Medulla oblongata (tissue), 1 donor: ENCODE measurements at regions not wholly inside any gene's neighbourhood (a gene's known extent, or its start where the extent isn't known, plus 50 kb on each side); places are given as distances from the start of the nearest gene placed in this dataset.
A peak's percentile ranks its signal among the peaks of the same experiment; 100 is the strongest.

Experiments
- DNase-seq: peaks from one replicate; pipeline ENCODE4 v3.0.0-alpha.2; 2015; ENCODE audit errors: extremely low spot score

DNA sequence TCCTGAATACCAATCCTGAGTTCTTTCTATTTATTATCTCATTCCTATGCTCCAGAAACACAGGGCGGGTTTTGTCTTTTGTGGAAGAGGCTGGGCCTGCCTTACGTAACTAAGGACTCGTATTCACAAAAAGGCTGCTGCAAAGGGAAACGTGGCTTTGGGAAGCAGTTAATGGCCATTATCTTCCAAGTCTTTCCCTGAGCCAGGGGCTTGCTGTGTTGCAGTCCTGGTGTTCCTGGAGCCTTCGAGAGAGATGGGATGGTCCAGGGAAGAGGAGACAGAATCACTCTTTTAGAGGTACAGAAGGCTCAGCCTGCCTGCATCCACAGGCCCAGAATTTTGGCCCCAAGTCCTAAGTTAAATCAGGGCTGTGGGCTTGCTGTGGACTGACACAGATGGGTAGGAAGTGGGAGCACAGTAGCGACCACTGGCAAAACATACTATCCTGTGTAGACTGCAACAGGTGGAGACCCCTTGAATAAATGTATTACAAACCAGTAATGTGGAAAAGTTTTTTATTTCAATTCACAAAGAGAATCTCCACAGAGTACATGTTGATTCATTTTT, 139.4 kb upstream of the ST6GAL2 start:
- no peak for DNase-seq

DNA sequence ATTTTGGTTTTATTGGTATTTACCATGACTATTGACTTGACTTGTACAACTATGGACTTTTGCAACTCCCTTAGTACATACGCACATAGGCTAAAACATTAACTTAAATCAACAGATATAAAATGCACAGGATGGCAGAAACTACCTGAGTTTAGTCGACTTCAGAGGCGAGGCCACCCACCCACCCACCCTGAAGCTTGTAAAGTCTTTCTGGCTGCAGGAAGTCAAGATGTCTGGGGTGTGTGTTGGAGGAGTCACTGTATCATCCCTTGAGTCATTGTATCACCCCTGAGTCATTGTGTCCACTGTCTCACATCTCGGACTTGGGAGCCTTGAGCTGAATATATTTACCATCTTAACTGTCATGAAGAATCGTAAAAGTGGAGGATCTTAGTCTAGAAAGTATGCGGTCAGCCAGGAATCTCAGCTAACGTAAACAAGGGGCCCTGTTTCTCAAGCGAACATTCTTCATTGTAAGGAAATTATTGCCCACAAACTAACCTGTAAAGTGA, 140.0 kb upstream of the ST6GAL2 start:
- DNase-seq: no peak

DNA sequence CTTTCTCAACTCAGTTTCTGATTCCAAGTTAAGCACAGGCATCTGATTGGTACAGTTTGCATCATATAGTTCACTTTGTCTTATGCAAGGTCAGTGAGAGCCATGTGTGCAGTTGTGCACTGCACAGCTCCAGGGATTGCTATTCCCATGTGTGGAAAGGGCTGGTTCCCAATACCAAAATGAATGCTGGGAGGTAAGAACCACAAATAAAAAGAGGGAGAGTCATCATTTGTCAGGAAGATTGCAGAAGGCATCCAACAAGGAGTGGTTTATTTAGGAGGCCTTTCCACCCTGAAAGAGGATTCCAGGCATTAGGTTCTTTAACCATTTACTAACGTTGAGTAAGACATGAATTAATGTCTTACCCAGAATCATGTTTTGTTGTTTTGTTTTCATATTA, 141.2 kb upstream of the ST6GAL2 start:
- DNase-seq: no peak

DNA sequence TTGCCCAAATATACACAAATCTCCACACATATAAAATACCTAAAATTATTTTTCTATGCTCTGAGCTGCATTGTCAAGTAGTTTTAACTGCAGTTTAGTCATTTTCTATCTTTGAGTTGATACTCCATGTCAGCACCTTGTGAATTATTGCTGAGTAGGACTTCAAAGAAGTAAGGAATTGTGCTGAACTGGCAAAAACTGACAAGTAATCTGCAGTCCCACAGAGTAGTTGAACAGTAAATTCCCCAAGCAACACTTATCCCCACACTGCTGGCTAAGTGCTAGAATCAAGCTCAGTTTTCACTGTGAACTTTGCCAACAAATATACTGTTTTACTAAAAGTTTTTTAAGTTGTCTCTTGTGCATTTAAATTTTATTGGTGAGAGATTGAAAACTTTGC, 141.8 kb upstream of the ST6GAL2 start:
- no peak for DNase-seq

DNA sequence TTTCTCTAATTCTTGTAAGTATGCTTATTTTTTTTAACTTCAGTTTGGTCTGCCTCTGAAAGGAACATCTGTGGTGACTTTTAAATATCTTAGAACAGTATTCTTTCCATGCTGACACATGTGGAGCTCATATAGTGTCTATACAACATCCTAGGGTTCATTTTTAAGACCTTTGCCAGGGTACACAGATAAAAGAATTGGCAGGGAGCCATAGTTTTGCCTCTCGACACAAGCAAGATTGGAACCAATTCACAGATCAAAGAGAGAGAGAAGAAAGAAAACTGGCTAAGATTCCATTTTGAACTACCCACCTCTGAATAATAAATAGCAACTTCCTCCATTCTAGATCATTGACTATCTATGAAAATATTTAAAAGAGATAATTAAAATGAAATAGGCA, 142.7 kb upstream of the ST6GAL2 start:
- no peak for DNase-seq

DNA sequence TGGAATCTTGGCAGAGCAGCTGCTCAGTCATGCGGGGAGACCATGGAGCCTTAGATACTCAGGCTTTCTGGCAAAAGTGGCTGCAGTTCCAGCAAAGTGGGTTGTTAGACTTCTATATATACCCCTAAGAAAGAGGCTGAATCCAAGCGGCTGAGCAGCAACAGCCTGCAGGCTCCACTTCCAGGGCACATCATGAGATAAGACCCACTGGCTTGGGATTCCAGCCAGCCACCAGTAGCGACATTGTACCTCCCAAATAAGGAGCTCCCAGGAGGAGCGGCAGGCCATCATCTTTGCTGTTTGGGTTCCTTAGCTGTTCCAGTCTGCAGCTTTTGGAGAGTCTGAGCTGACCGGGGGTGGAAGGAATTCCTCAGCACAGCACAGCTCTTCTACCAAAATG, 150.3 kb upstream of the ST6GAL2 start:
- no peak for DNase-seq

DNA sequence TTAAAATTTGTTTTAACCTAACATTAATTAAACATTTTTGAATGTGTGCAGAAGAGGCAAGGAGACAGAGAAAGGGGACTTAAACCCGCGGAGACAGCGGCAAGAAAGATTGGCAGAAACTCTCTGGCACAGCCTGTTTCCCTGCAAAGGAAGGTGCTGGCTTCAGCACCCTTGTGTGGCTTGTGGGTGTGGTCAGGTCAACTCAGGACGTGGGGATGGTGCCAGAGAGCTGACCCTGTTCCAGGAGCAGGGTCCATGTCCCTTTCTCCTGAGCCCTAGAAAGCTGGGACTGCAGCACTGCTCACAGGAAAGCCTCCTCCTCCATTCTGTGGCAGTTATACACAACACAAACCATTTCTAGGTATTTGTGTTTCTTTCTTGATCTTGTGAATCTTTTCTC, 176.2 kb upstream of the ST6GAL2 start:
- DNase-seq: no peak

DNA sequence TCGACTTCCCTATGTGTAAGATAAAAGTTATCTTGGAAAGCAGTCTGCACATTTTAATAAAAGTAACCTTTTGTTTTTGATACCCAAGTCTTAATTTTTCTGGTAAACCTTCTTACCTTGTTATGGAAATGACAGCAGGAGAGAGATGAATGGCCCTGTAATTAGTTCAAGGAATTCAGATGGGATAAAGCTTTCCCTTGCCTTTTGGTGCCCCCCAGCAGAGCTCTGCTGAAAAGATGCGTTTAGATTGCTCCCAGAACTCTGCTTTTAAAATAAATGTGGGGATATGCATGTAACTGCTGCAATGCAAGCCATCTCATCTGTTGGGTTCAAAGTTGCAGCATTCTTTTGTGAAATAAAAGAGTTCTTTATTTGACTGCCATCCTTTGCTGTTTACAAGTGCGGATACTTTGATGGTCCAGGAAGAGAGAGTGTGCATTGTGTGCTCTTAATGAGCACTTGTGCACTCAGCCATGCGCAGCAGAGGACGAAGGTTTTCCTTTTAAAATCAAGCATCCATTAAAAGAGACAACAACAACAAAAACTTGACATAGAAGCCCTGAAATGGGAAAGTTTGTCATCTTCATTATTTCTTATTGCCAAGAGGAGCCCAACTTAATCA, 176.7 kb upstream of the ST6GAL2 start:
- peak; percentile 6 for DNase-seq

DNA sequence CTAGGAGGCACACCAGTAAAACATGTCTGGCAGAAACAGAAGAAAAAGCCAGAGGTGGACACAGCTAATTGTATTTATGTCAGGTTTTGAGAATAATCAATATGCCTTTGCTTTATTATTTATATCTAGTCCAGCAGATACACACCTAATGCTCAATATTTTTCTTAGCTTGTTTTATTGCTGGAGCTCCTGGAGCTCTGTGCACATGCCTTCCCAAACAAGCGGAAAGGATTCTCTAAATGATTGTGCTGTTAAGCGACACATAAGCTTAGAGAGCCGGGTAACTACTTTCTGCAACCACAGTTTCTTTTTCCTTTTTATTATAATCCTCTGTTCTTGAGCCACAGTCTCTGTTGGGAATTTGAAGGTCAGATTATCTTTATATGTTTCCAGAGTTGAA, 177.3 kb upstream of the ST6GAL2 start:
- no peak for DNase-seq

DNA sequence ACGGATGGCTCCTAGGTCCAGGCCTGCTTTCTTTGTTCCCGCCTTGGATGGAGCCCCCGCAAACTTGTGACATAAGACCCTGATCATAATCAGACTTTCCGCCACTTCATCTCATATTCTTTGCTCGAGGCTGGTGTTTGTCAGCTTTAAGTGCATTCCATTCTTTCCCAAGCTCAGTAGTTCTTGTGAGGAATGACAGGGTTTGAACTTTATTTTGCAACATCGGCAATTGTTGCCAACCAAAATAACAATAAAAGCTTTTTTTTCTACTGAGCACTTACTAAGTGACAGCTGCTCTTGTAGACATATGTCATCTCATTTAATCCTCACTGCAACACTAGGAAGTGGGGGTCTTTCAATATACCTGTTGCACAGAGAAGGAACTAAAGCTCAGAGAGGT, 178.8 kb upstream of the ST6GAL2 start:
- no peak for DNase-seq

DNA sequence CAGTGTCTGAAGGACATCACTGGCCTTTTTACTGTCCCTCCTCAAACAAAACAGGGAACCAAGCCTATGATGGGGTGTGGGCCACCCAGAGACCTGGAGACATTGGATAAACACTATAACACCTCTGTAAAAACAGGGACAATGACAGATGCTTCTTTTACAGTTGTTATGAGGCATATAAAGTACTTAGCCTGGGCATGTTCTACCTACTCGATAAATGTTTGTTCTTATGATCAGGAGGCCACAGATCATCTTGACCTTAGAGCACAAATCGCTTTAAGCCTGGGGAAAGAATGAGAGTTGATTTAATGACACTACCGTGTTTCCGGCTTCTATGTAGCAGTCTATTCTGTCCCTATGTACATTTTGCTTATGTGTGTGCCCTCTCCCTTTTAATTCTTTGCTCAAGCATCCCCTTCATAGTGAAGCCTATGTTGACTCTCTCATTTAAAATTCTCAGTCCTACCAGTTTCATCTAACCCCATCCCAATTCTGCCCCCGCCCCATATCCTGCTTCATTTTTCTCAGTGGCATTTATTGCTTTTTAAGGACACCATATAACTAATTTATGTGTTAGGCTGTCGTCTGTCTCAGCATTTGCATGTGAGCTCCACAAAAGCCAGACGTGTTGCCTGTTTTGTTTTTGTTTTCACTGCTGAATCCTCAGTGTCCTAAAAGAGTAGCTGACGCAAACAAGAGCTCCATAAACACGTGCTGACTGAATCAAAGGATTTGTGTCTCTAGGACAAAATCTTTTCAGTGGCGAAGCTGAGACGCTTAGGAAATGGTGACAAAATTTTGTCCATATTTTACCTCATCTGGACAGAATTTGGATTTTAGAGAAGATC, 182.3 kb upstream of the ST6GAL2 start:
- DNase-seq: no peak

DNA sequence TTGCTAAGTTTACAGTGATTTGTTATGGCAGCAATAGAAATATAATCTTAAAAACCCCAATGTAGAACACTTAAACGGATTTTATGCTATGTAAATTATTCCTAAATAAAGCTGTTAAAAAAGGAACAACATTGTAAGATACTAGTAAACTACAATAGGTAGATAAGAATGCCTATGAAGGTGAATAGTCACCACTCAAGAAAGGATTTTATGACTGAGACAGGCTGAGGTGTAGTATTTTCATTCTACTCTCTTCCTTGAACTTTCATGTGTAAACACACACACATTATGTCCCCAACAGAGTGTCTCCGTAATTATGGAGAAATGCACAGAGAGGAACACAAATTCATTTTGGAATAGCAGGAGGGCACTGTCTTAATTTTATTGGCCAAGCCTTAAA, 183.9 kb upstream of the ST6GAL2 start:
- no peak for DNase-seq

DNA sequence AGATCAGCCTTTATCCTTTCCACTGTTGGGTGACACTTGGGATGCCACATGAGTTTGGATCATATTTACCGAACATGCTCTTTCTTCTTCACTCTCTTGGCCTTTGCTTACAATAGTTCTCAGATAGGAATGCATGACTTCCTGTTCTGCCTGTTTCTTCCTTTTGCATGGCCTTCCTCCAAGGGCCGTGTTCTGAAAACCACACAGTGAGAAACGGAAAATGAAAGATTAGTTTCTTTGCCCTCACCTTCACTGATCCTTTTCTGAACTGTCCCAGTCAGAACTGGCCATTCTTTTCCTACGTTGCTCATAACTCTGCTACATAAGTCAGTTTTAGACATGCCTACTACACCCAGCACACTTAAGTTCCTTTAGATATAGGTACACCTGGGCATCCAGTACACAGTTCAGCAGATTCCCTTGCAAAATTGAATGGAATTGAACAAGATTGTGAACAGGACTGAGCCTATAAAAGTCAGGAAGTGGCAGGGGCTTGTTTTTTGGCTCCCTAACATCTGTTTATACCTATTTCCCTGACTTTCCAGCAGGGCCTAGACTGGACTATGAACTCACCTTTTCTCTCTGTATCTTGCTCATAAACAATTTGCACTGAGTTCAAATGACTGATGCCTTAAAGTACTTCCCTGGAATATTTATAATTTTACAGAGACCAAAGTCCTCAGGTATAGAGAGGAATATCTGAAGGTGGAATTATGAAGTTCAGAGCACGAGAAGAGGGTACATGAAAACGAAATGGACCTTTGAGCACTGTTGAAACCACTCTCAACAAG, 186.4 kb upstream of the ST6GAL2 start:
- no peak for DNase-seq

DNA sequence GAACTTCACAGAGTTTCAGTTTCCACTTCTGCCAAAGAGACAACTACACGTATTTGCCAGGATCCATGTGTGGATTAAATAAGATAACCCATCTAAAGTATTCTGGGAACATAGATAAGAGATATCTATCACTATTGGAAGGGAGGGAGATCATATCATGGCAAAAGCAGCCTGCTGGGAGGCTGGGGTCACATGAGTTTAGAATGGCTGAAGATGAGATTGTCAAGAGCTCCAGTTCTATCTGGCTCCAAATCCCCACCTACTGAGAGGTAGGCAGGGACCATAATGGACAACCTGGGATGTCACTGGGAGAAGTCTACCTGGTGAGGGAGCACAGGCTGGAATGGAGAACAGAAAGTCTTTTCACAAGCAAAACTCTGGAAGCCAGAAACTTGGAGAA, 192.6 kb upstream of the ST6GAL2 start:
- no peak for DNase-seq

DNA sequence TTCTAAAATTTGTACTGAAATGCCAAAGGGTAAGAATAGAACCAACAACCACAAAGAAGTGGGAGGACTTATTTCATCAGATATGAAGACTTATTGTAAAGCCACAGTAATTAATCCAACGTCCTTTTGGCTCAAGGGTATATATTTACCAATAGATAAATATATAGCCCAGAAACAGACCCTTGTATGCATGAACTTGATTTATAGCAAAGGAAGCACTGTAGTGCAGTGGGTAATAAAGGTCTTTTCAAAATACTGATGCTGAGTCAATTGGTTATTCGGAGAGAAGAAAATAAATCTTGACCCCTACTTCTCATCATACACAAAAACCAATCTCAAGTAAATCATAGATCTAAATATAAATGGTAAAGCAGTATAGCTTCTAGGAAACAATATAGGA, 200.5 kb upstream of the ST6GAL2 start:
- DNase-seq: no peak

DNA sequence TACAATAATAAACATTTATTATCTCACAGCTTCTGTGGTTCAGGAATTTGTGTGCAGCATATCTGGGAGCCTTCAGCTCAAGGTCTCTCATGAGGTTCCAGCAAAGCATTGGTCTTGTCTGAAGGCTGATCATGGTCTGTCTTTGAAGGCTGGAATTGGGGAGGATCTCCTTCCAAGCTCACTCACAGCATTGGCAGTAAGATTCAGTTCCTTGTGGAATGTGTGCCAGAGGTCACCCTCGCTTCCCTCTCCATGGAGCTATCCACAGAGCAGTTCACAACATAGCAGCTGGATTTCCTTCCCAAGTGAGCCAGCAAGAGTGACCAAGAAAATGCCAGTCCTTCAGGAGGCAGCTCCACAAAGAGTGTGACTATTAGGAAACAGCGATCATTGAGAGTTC, 202.2 kb upstream of the ST6GAL2 start:
- DNase-seq: no peak

DNA sequence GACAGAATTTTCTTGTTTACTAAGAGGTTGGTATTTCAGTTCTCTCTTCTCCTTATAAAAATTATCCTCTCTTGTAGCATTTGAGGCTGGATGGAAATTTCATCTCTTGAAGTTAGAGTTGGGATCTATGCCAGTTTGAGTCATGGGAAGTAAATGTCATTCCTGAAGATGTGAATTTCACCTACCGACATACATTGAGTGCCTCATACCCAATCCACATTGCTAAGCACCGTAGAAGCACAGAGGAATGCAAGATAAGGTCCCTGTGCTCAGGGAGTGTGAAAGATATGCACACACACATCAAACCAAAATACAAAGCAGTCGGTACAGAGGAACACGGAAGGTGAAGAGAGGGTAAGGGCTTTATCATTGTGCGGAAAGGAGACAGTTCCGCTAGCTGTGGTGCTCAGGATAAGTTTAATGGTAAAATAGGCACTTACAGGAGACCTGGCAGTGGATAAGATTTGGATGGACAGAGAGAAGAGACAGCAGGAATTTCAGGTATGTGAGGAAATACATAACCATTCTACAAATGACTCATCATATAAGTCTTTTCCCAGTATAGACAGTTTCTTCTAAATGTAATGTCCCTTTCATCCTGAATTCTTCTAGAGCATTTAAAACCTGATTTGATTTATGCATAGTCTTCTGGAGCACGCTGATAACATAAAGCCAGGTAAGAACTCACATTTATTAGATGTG, 205.3 kb upstream of the ST6GAL2 start:
- DNase-seq: no peak

DNA sequence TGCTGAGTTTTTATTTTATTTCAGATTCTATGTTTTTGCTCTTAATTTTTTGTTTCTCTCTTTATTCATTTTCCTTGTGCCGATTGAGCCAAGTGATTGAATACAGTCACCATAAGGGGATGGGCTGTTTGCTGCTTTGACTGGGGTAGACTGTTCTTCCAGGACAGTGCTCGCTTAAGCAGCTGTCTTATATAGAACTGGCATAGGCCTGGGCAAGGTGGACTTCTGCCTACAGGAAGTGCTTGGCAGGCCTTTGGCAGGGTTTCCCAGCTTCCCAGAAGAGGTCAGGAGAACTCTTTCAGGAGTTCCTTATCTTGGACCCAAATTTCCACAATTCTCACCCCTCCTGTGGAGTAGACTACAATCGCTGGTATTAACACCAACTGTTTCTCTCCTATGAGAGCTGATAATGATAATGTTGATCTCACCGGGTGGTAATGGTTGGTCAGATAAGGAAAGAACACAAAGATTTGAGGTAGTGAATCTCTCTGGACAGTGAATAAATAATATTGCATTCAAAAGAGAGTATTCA, 207.5 kb upstream of the ST6GAL2 start:
- DNase-seq: no peak

DNA sequence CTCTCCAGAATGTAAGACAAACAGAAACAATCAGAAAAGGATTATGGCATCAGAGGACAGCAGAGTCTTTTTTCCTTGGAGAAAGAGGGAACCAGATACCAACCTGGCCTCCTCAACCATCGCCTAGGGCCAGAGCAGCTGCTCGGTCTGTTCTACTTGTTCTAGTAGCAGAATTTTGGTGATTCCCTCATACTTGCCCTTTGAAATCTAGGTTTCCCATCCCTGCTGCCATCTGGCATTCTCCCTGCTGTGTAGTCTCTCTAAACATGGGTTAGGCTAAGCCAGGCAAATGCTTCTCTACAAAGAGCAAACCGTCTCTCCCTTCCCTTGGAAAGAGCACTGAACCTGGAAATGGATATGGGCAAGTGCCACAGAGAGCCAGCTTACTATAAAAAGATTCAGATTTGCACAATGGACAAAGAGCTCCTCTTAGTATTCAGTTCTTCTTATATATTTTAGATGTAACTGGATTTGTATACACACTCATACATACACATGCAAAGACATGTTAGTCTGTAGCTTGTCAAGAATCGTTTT, 208.6 kb upstream of the ST6GAL2 start:
- DNase-seq: no peak

DNA sequence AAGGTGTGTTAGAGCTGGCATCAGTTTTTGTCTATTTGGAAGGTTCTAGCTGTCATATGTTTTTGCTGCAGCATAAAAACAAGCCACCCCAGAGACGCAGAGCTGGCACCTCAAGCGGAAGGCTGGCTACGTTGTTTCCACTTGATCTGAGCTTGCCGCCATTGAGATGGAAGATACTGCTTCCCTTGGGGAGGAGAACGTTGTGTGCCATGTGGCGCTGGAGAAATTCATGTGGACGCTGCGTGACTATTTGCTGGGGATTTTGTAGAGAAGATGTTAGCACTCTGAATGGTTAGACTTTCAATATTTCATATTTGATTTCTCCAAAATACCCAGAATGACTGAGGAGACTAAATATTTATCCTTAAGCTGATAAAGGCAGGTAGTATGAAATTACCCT, 216.2 kb upstream of the ST6GAL2 start:
- no peak for DNase-seq

DNA sequence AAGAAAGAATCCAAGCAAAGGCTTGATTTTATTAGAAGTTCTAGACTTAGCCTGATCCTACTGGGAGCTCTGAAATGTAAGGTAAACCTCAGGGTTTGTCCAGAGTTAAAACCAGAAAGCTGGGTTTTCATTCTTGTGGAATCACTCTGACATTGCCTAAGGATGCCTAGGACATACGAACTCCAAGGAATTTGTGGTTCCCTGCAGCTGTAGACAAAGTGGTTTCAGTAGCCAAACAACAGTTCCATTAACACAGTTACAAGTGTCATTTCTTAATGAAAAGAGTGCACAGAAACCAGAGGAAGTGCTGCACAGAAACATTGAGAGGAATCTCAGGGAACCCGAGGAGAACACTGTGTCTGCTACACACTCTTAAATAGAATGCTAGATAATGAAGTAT, 221.4 kb upstream of the ST6GAL2 start:
- no peak for DNase-seq
